H1 (cell line): ENCODE measurements at regions not wholly inside any gene's neighbourhood (a gene's known extent, or its start where the extent isn't known, plus 50 kb on each side); places are given as distances from the start of the nearest gene placed in this dataset.

Experiments used
- CTCF ChIP-seq, 3 experiments: IDR thresholded peaks; 1 replicate in 2 of 3; 2 replicates in 1 of 3; pipeline versions ENCODE4 v1.5.1 to v1.6.1; 2011; ENCODE audit warnings: low read length in 3 of 3, mild to moderate bottlenecking in 3 of 3, inconsistent platforms in 2 of 3, low read depth in 1 of 3, moderate library complexity in 1 of 3; ENCODE audit not compliant: insufficient read depth in 1 of 3; ENCODE audit errors: control extremely low read depth in 1 of 3
- MAFK ChIP-seq: IDR thresholded peaks from 2 replicates; pipeline ENCODE4 v1.6.1; 2012; ENCODE audit warnings: low read depth, mild to moderate bottlenecking, improper control_type of control experiment, low read length

- TF ChIP-seq CTCF (IDR thresholded peaks at IDR 0.05; ENCODE audit: control extremely low read depth in 1 of 3, insufficient read depth in 1 of 3, low read depth in 1 of 3, low read length in 3 of 3) (peak; percentile 9 to 30 (median 17); a peak in 2 of 4 replicates), MAFK (no peak)
These were observed 51.5 kb upstream of the OSBPL3 start for GRCh38 chr7:25031432-25031831.
